ENCODE measurements at regions not wholly inside any gene's neighbourhood (a gene's known extent, or its start where the extent isn't known, plus 50 kb on each side); places are given as distances from the start of the nearest gene placed in this dataset.

DNA sequence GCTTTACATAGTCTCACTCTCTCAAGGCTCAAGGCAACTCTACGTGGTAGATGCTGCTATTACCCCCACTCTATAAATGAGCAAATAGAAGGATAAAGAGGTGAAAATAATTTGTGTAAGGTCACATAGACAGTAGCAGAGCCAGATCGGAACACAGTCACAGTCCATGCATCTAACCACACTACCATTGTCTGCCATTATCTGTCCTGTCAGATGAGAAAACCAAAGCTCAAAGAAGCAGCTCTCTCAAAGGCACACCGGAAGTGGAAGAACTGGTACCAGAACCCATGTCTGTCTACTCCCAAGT lies 134.4 kb upstream of the NUDT4 start:
- no peak for TF ChIP-seq Cebpa-rat (IDR thresholded peaks at IDR 0.05)
- Histone ChIP-seq H3K36me3 (peaks cover 0 to 6% (median 0%) of the 10 kb centered on the region in 11 experiments; a peak in 1 of 22 replicates), H3K27me3 (no peaks in the 10 kb centered on the region), H3K4me2 (peak overlapping the region in 8 of 11 experiments; percentile 30 to 71 (median 54); a peak in 13 of 22 replicates), H3K27ac (peak overlapping the region in 9 of 11 experiments; percentile 4 to 79 (median 57); a peak in 14 of 22 replicates), H3K4me1 (peaks cover 0 to 55% (median 28%) of the 10 kb centered on the region in 10 experiments; a peak in 14 of 20 replicates), H3K4me3 (no peak overlapping the region), H4K20me1 (no peaks in the 10 kb centered on the region), H3K9me3 (replicated peaks in 1 of 11) (peaks cover 14 to 22% (median 17%) of the 10 kb centered on the region in 11 experiments), H3K9ac (peak overlapping the region in 4 of 11 experiments; percentile 30 to 62 (median 46); a peak in 5 of 22 replicates)

DNA sequence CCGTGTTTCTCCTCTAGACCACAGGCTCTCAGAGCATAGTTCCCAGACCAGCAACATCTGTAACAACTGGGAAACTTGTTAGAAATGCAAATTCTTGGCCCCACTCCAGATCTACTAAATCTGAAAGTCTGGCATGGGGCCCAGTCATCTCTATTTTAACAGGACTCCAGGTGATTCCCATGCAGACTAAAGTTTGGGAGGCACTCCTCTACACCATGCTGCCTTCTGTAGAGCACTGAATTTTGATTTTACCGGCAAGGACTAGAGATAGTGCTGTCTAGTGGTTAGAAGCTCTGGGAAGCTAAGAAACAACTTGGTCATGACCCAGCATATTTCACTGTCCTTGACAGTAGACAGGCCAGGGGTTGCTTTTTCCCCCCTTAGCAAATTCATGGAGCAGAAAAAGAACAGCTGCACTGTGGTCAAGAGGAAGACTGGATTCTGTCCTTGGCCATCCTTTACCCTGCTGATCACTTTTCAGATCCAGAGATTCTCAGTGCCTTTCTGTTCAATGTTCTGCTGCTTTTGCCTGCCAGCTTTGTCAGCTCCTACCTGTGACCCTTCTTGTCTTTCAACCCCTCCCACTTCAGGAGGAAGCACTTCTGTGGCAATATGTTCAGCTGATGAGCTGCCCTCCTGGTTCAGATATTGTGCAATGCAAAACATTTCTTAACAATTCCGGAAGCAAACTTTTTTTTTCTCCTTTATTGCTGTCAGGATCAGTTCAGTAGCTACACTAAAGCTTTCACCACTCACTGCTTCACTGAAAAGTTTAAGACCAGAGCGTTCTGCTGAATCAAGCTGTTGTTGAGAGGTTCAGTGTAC lies 133.8 kb upstream of the NUDT4 start:
- Histone ChIP-seq H3K9me3 (replicated peaks in 1 of 11) (peaks cover 10 to 16% (median 13%) of the 10 kb centered on the region in 11 experiments), H3K27me3 (no peaks in the 10 kb centered on the region), H3K4me2 (peak overlapping the region in 9 of 11 experiments; percentile 10 to 71 (median 53); a peak in 15 of 22 replicates), H3K4me1 (peaks cover 0 to 53% (median 28%) of the 10 kb centered on the region in 10 experiments; a peak in 14 of 20 replicates), H3K27ac (peak overlapping the region in 10 of 11 experiments; percentile 15 to 79 (median 56); a peak in 17 of 22 replicates), H3K4me3 (no peak overlapping the region), H4K20me1 (no peaks in the 10 kb centered on the region), H3K9ac (peak overlapping the region in 6 of 11 experiments; percentile 1 to 62 (median 38); a peak in 9 of 22 replicates), H3K36me3 (peaks cover 0 to 6% (median 0%) of the 10 kb centered on the region in 11 experiments; a peak in 1 of 22 replicates)
- TF ChIP-seq Cebpa-rat (IDR thresholded peaks at IDR 0.05): peak; percentile 76 to 96 (median 86); a peak in 21 of 22 replicates

- TF ChIP-seq Cebpa-rat (IDR thresholded peaks at IDR 0.05): peak in 2 of 11 experiments; percentile 3 to 5; a peak in 1 of 22 replicates
- Histone ChIP-seq H3K36me3 (peaks cover 0 to 3% (median 0%) of the 10 kb centered on the region in 11 experiments; a peak in 1 of 22 replicates), H3K27me3 (no peaks in the 10 kb centered on the region), H3K27ac (peak overlapping the region in 10 of 11 experiments; percentile 15 to 79 (median 56); a peak in 16 of 22 replicates), H4K20me1 (no peaks in the 10 kb centered on the region), H3K9me3 (replicated peaks in 1 of 11) (peaks cover 5 to 10% (median 8%) of the 10 kb centered on the region in 11 experiments), H3K4me2 (peak overlapping the region in 9 of 11 experiments; percentile 10 to 71 (median 53); a peak in 14 of 22 replicates), H3K4me1 (peaks cover 0 to 53% (median 28%) of the 10 kb centered on the region in 10 experiments; a peak in 14 of 20 replicates), H3K4me3 (no peak overlapping the region), H3K9ac (peak overlapping the region in 6 of 11 experiments; percentile 1 to 62 (median 32); a peak in 9 of 22 replicates)
These were observed 133.1 kb upstream of the NUDT4 start for GRCh38 chr12:93244514-93245077.

- H3K9me3 ChIP-seq (replicated peaks in 1 of 11): peaks cover 0 to under 1% (median 0%) of the 10 kb centered on the region in 11 experiments; a peak in 1 of 22 replicates
- no peak overlapping the region for H3K9ac ChIP-seq
- H3K4me1 ChIP-seq: peaks cover 0 to 53% (median 28%) of the 10 kb centered on the region in 10 experiments; a peak in 14 of 20 replicates
- H3K27ac ChIP-seq: peak overlapping the region in 5 of 11 experiments; percentile 50 to 79 (median 73); a peak in 9 of 22 replicates
- no peak for TF ChIP-seq Cebpa-rat (IDR thresholded peaks at IDR 0.05)
- H3K4me2 ChIP-seq: peak overlapping the region in 6 of 11 experiments; percentile 5 to 71 (median 60); a peak in 7 of 22 replicates
- no peak overlapping the region for H3K4me3 ChIP-seq
- no peaks in the 10 kb centered on the region for H4K20me1 ChIP-seq
- H3K36me3 ChIP-seq: no peaks in the 10 kb centered on the region
- no peaks in the 10 kb centered on the region for H3K27me3 ChIP-seq
These were observed 132.2 kb upstream of the NUDT4 start for GRCh38 chr12:93245543-93245942.

DNA sequence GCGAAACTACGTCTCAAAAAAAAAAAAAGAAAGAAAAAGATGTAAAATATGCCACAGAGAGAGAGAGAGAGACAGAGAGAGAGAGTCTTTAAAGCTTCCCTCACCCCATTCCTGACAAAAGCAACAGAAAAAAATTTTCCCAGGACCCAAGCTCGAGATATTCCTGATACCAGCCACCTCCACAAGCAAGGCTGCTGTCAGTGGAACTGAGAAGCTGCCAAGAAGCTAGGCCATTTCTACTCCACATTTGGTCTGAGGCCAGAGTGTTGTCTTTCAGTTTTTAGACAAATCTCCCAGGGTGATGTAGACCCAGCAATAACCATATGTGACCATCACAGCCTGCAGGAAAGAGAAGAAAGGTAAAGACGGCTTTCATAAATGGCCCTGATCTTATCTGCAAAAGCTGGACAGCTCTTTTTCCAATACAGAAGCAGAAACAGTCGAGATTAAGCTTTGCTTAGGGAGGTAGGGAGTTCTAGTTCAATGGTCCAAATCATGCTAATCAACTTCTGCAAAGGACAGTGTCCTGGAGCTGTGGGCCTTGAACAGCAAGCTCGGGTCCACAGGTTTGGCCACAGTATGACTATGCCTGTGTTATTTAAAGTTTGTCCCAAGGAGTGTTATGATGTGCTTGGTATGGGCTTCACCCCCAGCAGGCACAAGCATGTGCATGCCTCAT lies 130.3 kb upstream of the NUDT4 start:
- Histone ChIP-seq H3K27me3 (no peaks in the 10 kb centered on the region), H3K9me3 (replicated peaks in 1 of 11) (no peaks in the 10 kb centered on the region), H4K20me1 (no peaks in the 10 kb centered on the region), H3K27ac (no peak overlapping the region), H3K4me2 (no peak overlapping the region), H3K36me3 (no peaks in the 10 kb centered on the region), H3K4me1 (peaks cover 0 to 39% (median 28%) of the 10 kb centered on the region in 10 experiments; a peak in 14 of 20 replicates), H3K4me3 (no peak overlapping the region), H3K9ac (no peak overlapping the region)
- TF ChIP-seq Cebpa-rat (IDR thresholded peaks at IDR 0.05): no peak

- Histone ChIP-seq H3K36me3 (peaks cover 0 to 7% (median 0%) of the 10 kb centered on the region in 11 experiments; a peak in 1 of 22 replicates), H3K27ac (no peak overlapping the region), H4K20me1 (no peaks in the 10 kb centered on the region), H3K4me1 (no peaks in the 10 kb centered on the region), H3K4me3 (no peak overlapping the region), H3K27me3 (no peaks in the 10 kb centered on the region), H3K9me3 (replicated peaks in 1 of 11) (peaks cover 20 to 36% (median 30%) of the 10 kb centered on the region in 11 experiments), H3K4me2 (no peak overlapping the region), H3K9ac (no peak overlapping the region)
- TF ChIP-seq Cebpa-rat (IDR thresholded peaks at IDR 0.05): no peak
These were observed 125.5 kb upstream of the NUDT4 start for GRCh38 chr12:93252221-93252620.

DNA sequence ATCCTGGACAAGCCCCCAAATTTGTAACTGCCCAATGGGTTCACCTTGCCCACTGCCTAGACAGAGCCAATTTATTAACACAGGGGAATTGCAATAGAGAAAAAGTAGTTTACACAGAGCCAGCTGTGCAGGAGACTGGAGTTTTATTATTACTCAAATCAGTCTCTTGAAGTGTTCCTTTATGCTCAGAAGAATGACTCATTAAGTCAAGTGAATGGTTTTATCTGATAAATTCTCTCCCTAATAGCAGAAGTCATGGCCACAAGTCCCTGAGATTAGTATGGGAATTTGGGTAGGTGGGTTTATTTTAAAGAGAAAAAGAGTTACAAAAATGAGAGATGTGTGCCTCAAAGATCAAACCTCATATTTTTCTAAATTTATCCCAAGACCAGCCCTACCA lies 122.8 kb upstream of the NUDT4 start:
- Histone ChIP-seq H4K20me1 (no peaks in the 10 kb centered on the region), H3K27me3 (no peaks in the 10 kb centered on the region), H3K4me1 (no peaks in the 10 kb centered on the region), H3K4me3 (0 out of 20 replicates have a peak overlapping the region, but pooled peaks of 1 of the 10 experiments have one; percentile 21), H3K4me2 (no peak overlapping the region), H3K36me3 (peaks cover 0 to 7% (median 0%) of the 10 kb centered on the region in 11 experiments; a peak in 1 of 22 replicates), H3K9me3 (replicated peaks in 1 of 11) (peaks cover 20 to 36% (median 30%) of the 10 kb centered on the region in 11 experiments), H3K9ac (no peak overlapping the region), H3K27ac (no peak overlapping the region)
- no peak for TF ChIP-seq Cebpa-rat (IDR thresholded peaks at IDR 0.05)

- H3K9me3 ChIP-seq (replicated peaks in 1 of 11): peaks cover 20 to 36% (median 30%) of the 10 kb centered on the region in 11 experiments
- no peaks in the 10 kb centered on the region for H3K27me3 ChIP-seq
- H4K20me1 ChIP-seq: no peaks in the 10 kb centered on the region
- no peaks in the 10 kb centered on the region for H3K4me1 ChIP-seq
- no peak overlapping the region for H3K4me2 ChIP-seq
- H3K4me3 ChIP-seq: no peak overlapping the region
- no peak overlapping the region for H3K9ac ChIP-seq
- TF ChIP-seq Cebpa-rat (IDR thresholded peaks at IDR 0.05): no peak
- no peak overlapping the region for H3K27ac ChIP-seq
- H3K36me3 ChIP-seq: peaks cover 0 to 7% (median 0%) of the 10 kb centered on the region in 11 experiments; a peak in 1 of 22 replicates
These were observed 121.3 kb upstream of the NUDT4 start for GRCh38 chr12:93256256-93256969.
